Activated naive CD8-positive, alpha-beta T cell treated with anti-CD3 and anti-CD28 coated beads, Interleukin-2, amount 10 ng/mL, durations not matched to agents 7 days and 5 days (primary cell): ENCODE measurements at regions not wholly inside any gene's neighbourhood (a gene's known extent, or its start where the extent isn't known, plus 50 kb on each side); places are given as distances from the start of the nearest gene placed in this dataset.
"Not testable (repeated sequence)": the region's sequence is repeated elsewhere in the genome, so short reads cannot be mapped to it uniquely, and the experiment has no call there.

ENCODE experiments used
- ATAC-seq: fragments of 150-1000 bp; cut with Tn5 transposase; one replicate; pipeline ENCODE4 v1.10.0; 2021; ENCODE audit warnings: low read depth, moderate library complexity
- POLR2A ChIA-PET: fragments of 350-600 bp; sonication (Branson Sonifier 250); formaldehyde crosslinking; loops from one replicate; lab custom pipeline; 2021; ENCODE audit warnings: antibody characterized with exemption; lab: Charles Lee
- DNase-seq: peaks from one replicate; pipeline ENCODE4 v3.0.0; 2021
- H3K27ac Mint-ChIP-seq: one replicate; pipeline ENCODE4 v1.8.0; 2022; ENCODE audit warnings: mild to moderate bottlenecking, mixed read lengths
- H3K27me3 Mint-ChIP-seq: one replicate; pipeline ENCODE4 v1.8.0; 2022; ENCODE audit warnings: mild to moderate bottlenecking, moderate library complexity, mixed read lengths
- H3K36me3 Mint-ChIP-seq: one replicate; pipeline ENCODE4 v1.8.0; 2021; ENCODE audit warnings: mild to moderate bottlenecking, mixed read lengths
- H3K4me1 Mint-ChIP-seq: one replicate; pipeline ENCODE4 v1.8.0; 2021; ENCODE audit warnings: mixed read lengths
- H3K4me3 Mint-ChIP-seq: one replicate; pipeline ENCODE4 v1.8.0; 2022; ENCODE audit warnings: mild to moderate bottlenecking, moderate library complexity, mixed read lengths
- H3K9me3 Mint-ChIP-seq: one replicate; pipeline ENCODE4 v1.8.0; 2021; ENCODE audit warnings: mixed read lengths

DNA sequence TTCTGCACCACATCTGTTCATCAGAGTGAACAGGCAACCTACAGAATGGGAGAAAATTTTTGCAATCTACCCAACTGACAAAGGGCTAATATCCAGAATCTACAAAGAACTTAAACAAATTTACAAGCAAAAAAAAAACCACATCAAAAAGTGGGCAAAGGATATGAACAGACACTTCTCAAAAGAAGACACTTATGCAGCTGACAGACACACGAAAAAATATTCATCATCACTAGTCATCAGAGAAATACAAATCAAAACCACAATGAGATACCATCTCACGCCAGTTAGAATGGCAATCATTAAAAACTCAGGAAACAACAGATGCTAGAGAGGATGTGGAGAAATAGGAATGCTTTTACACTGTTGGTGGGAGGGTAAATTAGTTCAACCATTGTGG is 59.1 kb upstream of the UBE2E2 start:
- ATAC-seq, H3K36me3 Mint-ChIP-seq: not testable (repeated sequence)

DNA sequence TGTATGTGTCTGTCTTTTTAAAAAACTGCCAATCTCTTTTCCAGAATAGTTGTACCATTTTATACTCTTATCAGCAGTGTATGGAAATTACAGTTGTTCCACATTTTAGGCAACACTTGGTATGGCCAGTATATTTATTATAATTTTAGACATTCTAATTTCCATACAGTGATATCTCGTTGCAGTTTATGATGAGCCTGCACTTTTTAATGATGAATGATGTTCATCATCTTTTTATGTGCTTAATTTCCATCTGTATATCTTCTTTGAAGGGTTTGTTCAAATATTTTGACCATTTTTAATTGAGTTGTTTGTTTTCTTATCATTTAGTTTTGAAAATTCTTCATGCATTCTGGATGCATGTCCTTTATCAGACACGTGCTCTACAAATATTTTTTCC is 57.0 kb upstream of the UBE2E2 start:
- no peak for DNase-seq
- ATAC-seq = no peak
- POLR2A ChIA-PET = no interaction called here
- Mint-ChIP-seq H3K27me3 (peaks cover 2% of the 10 kb centered on the region), H3K4me3 (no peak overlapping the region), H3K4me1 (peaks cover 2% of the 10 kb centered on the region), H3K27ac (no peak overlapping the region), H3K36me3 (no peaks in the 10 kb centered on the region), H3K9me3 (peaks cover 2% of the 10 kb centered on the region)

More for the DNA sequence above, 59.1 kb upstream of the UBE2E2 start:
- H3K4me3 Mint-ChIP-seq, H3K27me3 Mint-ChIP-seq, H3K27ac Mint-ChIP-seq, H3K9me3 Mint-ChIP-seq, POLR2A ChIA-PET, H3K4me1 Mint-ChIP-seq, DNase-seq: not testable (repeated sequence)

DNA sequence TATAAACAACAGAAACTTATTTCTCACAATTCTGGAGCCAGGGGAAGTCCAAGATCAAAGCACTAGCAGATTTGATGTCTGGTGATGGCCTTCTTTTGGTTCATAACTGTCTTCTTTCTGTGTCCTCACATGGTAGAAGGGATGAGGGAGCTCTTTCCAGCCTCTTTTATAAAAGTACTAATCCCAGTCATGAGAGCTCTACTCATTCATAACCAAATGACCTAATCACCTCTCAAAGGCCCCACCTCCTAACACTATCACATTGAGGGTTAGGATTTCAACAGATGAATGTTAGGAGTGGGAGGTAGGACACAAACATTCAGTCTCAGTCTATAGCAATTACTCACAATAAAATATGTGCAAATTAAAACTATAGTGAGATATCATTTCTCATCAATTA is 50.1 kb upstream of the UBE2E2 start:
- ATAC-seq = no peak
- Mint-ChIP-seq H3K4me1 (no peaks in the 10 kb centered on the region), H3K36me3 (no peaks in the 10 kb centered on the region), H3K27ac (no peak overlapping the region), H3K9me3 (peaks cover 2% of the 10 kb centered on the region), H3K27me3 (peaks cover 5% of the 10 kb centered on the region), H3K4me3 (no peak overlapping the region)
- DNase-seq = no peak
- POLR2A ChIA-PET = no interaction called here
